Dermis blood vessel endothelial cell (primary cell): ENCODE measurements at regions not wholly inside any gene's neighbourhood (a gene's known extent, or its start where the extent isn't known, plus 50 kb on each side); places are given as distances from the start of the nearest gene placed in this dataset.

Source experiments
- DNase-seq: peaks from one replicate; pipeline ENCODE4 v3.0.0; 2010

GRCh38 chr9:13629067-13629466 is 349.6 kb upstream of the MPDZ start:
- no peak for DNase-seq

DNA sequence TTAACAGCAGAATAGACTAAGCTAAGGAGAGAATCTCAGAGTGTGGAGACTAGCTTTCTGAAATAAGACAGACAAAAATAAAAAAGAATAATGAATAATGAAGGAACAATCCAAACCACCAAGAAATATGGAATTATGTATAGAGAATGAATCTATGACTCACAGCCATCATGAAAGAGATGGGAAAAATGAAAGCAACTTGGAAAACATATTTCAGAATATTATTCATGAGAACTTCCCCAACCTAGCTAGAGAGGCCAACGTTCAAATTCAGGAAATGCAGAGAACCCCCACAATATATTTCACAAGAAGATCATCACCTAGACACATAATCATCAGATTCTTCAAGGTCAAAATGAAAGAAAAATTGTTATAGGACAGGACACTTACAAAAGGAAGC is 349.0 kb upstream of the MPDZ start:
- DNase-seq = no peak

DNA sequence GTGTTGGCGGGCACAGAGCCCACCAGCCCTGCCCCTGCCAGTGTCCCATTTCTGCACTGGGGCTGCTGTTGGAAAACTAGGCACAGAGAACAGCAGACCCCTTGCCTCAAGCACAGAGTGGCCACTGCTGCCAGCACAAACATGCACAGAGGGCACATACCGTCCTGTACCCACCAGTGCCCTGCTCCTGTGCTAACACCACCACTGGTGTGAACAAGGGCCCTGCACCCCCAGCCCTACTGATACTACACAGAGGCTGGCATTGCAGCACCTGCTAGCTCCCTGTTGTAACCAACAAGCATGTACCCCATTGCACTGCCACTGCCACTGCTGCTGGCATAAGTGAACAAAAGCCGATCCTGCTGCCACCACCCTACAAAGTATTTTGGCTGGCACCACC is 348.0 kb upstream of the MPDZ start:
- no peak for DNase-seq

- no peak for DNase-seq
These were observed 347.6 kb upstream of the MPDZ start for GRCh38 chr9:13627071-13627470.

- DNase-seq = no peak
These were observed 347.1 kb upstream of the MPDZ start for GRCh38 chr9:13626601-13627000.

DNA sequence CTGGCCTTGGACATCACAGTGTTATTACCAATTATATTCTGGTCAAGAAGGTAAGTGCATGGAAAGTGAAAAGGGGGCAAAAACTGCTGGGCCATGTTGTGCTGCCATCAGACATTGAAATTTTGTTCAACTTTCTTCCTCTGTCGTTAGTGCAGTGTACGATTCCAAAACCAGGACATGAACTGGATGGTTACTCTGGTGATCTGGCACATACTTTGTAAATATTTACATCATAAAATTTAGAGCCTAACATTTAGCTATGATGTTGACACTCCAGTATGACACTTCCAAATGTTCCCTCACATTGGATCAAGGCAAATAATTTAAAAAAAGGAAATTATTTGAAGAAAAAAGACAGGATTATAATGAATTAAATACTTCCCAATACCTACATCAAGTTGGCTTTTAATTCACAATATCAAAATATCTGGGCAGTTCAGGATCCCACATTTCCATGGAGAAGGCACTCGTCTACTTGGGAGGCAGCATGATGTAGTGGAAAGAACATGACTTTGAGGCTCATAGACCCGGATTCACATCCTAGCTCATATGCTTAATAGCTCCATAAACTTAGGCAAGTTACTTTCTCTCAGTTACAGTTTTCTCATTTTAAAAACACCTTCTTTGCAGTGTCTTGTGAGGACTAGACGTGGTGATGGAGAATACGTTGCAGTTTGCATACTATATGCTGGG is 342.5 kb upstream of the MPDZ start:
- DNase-seq = no peak

DNA sequence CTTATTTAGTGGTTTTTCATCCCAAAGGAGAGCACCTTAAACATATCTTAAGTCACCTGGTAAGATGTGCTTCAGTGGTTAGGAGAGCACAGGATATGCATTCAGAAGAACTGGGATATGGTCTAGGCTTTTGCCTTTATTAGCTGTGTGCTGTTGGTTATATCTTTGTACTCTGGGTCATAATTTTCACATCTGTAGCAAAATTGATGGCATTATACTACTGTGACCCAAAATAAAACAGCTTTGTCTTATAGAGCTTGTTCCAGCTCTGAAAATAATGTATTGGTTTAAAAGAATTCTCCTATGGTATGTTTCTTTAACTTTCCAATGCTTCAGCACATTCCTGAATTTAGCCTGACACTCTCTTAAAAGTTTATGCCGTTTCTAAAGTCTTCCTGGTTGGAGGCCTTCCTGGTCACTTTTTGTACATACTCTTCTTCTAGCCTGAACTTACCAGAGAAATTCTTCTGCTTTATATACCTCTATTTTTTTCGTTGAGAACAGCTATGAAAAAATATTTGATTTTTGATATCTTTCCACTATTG is 337.1 kb upstream of the MPDZ start:
- no peak for DNase-seq

- DNase-seq = no peak
These were observed 336.4 kb upstream of the MPDZ start for GRCh38 chr9:13615660-13616490.

DNA sequence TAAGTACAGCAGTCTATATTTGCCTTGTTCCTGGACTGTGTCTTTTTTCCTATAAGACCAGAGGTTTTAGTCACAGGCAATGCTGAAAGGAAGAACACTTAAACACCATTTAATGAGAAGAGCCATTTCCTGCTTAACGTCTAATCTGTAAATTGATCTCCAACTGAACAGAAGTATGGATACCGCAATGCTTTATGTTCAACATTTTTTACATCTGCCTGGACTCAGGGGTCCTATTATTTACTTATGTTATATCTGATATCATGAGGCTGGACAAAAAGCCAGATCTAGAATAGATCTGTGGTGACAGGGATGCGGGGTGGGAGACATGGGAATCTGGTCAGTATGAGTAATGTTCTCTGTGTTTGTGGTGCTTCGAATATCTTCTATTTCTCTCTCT is 334.6 kb upstream of the MPDZ start:
- DNase-seq = no peak

GRCh38 chr9:13613296-13613695 is 333.8 kb upstream of the MPDZ start:
- no peak for DNase-seq

- no peak for DNase-seq
These were observed 329.0 kb upstream of the MPDZ start for GRCh38 chr9:13608451-13608850.

DNA sequence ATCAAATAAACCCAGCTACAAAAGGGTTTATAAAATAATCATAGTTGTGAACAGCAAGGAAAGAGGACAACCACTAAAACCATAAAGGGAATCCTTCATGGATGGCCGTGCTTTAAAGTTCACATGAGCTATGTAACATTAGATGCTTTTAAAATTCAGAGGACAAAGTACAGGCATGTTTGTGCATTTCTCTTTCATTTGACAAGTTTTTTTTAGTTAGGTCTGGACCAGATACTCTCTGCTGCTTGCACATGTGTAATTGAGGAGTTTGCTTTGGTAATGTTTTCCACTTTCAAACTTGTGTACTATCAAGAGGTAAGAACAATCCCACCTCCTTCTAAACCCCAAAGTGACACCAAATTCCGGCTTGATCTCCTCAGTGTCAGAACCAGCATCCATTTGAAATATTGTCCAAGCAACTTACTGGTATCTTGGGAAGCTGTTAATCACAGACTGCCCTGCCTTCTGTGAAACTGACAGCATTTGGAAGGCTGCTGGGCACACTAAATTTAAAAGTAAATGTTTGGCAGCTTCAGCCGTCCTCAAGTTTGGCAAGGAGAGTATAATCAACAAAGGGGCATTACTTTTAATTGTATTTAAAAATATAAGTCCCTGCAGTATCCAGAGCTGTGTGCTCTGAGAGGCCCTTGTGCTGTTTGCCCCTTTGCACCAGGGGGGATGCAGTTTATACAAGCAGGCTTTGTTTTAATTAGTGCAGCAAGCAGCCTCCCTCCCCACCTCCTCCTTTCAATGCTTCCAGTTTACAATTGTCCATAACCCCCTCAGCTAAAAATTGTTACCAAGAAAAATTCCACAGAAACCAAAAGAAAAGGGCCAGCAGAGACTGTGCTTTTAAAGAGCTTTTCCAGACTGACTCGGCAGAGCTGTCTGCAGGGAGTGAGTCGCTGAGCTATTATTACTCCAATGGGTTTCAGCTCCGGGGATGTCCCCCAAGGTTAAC is 328.3 kb upstream of the MPDZ start:
- no peak for DNase-seq

- no peak for DNase-seq
These were observed 327.1 kb upstream of the MPDZ start for GRCh38 chr9:13606586-13606985.

DNA sequence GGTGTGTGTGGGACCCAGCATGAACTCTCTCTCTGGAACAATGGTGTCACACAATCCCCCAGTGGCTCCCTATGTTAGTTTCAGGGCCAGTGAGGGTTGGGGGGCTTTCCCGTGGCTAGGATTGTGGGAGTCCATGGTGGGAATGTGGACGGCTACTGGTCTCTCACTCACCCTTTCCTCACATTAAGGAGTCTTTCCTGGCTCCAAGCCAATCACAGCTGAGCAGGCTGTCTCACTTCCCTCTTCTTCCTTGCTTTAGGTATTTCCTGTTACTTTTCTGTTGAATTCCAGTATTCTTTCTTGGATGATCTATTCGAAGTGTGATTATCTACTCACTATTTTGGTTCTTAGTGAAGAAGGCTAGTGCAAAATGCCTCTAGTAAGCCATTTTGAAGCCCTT is 324.4 kb upstream of the MPDZ start:
- peak; percentile 78 for DNase-seq

DNA sequence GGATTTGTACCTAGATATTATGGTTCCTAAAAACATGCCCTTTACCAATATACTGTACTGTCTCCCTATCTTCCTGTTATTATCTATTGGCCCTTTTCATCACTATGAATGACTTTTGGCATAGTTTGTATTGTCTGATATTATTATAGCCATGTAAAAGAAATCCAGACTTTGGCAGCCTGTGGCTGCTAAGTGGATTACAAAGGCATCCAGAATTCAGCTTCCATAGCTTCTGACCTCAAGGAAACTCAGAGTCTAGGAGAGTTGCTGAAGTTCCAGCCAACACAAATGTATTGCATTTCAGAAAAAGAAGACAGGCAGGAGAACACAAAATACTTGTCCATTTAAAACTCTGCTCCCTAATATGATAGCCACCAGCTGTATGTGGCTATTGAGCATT is 319.2 kb upstream of the MPDZ start:
- no peak for DNase-seq

DNA sequence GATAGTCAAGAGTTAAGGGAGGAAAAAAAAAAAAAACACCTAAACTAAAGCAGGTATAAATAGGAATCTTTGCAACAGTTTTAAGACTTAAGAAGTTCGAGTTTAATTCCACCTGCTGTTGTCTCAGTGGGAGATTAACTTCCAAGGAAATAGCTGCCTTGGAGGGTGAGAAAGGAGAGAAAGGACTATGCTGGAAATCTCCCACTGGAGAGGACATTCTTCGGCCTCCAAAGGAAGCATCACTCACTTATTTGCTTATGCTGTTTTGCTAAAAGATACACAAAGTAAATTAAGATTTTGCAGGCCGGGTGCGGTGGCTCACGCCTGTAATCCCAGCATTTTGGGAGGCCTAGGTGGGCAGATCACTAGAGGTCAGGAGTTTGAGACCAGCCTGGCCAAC is 317.9 kb upstream of the MPDZ start:
- no peak for DNase-seq

DNA sequence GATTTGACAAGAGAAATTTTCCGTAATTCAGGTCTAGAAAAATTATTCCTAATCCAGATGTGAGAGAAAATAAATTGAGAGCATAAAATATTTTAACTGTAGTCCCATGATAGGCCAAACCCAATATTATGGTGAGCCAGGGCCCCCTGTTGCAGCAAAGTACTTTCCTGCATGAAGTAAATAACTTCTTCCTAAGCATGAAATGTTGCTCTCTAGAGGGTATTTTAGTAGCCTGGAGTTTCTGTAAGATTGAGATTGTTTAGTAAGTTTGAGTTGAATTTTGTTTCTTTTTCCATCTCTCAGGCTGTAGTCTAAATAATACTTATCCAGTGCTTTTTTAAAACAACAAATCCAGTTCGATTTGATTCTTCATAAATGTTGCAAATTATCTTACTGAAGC is 317.5 kb upstream of the MPDZ start:
- DNase-seq = no peak

DNA sequence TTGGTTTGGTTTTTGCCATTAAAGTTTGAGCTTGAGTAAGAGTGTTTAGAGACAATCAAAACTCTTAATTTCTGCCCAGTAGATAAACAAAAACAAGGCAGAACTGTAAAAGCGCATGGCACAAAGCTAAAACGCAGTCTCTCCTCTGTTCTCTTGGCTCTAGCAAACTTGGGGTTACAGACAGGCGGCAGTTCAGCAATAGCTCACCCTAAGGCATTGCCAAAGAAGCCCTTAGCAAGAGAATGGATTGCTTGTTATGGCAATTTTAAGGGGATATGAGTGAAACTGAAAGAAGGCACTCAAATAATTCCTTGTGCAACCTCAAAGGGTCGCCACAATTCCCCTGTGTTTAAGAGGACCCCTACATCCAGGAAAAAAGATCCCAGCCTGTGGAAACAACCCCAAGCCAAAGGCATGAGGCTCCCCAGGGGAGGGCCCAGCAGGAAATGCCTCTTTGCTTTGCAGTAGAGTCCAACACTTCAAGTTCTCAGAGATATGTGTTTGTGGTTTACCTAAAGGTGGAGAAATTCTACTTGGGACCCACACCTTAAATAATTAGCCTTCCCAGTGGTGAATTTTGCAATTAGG is 317.0 kb upstream of the MPDZ start:
- DNase-seq = no peak

DNA sequence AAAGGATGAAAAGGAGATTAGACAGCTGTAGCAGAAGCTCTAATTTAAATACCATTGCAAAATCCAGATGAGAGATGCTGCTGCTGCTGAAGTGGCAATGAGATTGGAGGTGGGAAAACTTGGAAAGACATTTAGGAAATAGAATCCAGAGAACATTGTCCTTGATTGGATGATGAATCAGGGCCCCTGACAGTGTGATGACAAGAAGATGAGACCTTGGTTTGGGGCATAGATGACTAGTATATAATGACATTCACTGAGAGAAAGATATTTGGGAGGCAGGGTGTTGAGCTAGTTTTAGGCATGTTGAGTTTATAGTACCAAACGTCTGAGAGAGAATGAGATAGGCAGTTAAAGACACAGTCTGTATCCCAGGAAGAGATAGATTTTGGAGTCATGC is 311.5 kb upstream of the MPDZ start:
- no peak for DNase-seq

- no peak for DNase-seq
These were observed 309.7 kb upstream of the MPDZ start for GRCh38 chr9:13589034-13589737.

DNA sequence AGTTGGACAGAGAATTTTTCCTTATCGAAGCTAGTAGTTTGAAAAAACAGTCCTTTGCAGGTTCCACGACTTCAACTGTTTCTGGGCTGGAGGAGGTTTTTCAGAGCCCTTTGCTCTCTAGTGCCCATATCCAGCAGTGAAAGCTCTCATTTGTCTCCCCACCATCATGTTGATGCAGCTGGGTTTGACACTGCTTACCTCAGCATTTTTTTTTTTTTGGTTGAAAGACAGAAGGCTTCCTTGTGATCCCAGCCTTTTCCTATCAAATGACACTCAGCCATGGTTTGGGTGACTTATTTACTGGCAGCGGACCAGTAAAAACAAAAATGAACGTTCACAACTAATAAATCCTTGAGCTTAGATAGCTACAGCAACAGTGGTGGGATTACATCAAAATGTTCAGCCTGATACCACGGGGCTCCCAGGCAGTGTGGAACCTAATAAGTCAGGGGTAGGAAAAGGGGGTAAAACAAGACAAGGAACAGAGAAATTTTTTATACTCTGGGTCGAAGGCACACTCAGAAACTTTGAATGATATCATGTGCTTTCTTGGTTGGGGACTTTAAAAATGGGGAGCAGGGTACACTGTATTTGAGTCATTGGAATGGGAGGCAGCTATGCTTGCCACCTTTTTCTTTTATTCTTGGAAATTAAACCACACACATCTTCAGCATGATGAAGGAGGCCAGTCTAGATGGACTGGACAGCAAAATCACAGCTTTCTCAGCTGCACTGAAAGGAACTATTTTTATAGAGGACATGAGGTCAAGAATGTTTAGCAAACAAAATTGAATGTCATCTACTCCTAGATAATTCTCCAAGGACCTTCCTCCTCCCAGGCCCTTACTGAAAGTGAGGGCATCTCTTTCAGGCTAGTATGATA is 308.9 kb upstream of the MPDZ start:
- DNase-seq = peak; percentile 57
